Stomach (tissue), 4 donors: ENCODE measurements at regions not wholly inside any gene's neighbourhood (a gene's known extent, or its start where the extent isn't known, plus 50 kb on each side); places are given as distances from the start of the nearest gene placed in this dataset.

ENCODE experiments used
- EP300 ChIP-seq: sonication (generic); formaldehyde crosslinking; IDR thresholded peaks from one replicate; pipeline ENCODE4 v1.6.1; 2017; ENCODE audit warnings: antibody characterized with exemption
- POLR2A ChIP-seq, 4 donors: fragments of 450-650 bp; IDR thresholded peaks; one replicate each; pipeline ENCODE4 v1.6.1; 2016; ENCODE audit warnings: antibody characterized with exemption in 4 of 4, control low read depth in 2 of 4, mild to moderate bottlenecking in 1 of 4, moderate library complexity in 1 of 4
- POLR2AphosphoS5 ChIP-seq, 3 donors: sonication (generic); formaldehyde crosslinking; IDR thresholded peaks; one replicate each; pipeline ENCODE4 v1.6.1; 2016; ENCODE audit warnings: antibody characterized with exemption in 3 of 3
- TF ChIP-seq, protein P1 (sequence below), 7 experiments: fragments of 450-650 bp in 4 of 7; fragments of 200-600 bp in 3 of 7; sonication (generic) in 3 of 7; IDR thresholded peaks; one replicate each; pipeline ENCODE4 v1.5.1; 2016 to 2019; ENCODE audit warnings: antibody characterized with exemption in 7 of 7, control low read depth in 2 of 7, mild to moderate bottlenecking in 1 of 7

DNA sequence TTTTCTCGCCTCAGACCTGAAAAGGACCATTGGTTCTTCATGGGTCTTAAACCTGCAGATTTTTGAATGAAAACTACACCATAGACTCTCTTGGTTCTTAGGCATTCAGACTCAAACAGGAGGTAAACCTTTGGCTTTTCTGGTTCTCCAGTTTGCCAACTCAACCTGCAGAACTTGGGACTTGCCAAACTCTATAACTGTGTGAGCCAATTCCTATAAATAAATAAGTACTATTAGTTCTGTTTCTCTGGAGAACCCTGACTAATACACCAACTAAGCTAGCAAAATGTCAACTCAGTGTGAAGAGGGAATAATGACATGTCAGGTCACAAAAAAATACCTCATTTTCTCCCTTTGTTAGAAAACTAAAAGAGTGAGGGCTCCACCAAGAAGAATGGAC is 374.6 kb downstream of the RAB28 start:
- TF ChIP-seq, protein P1, sequence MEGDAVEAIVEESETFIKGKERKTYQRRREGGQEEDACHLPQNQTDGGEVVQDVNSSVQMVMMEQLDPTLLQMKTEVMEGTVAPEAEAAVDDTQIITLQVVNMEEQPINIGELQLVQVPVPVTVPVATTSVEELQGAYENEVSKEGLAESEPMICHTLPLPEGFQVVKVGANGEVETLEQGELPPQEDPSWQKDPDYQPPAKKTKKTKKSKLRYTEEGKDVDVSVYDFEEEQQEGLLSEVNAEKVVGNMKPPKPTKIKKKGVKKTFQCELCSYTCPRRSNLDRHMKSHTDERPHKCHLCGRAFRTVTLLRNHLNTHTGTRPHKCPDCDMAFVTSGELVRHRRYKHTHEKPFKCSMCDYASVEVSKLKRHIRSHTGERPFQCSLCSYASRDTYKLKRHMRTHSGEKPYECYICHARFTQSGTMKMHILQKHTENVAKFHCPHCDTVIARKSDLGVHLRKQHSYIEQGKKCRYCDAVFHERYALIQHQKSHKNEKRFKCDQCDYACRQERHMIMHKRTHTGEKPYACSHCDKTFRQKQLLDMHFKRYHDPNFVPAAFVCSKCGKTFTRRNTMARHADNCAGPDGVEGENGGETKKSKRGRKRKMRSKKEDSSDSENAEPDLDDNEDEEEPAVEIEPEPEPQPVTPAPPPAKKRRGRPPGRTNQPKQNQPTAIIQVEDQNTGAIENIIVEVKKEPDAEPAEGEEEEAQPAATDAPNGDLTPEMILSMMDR (IDR thresholded peaks at IDR 0.05) = no peak
- no peak for TF ChIP-seq POLR2A (IDR thresholded peaks at IDR 0.05)
- TF ChIP-seq POLR2AphosphoS5 (IDR thresholded peaks at IDR 0.05) = no peak
- no peak for TF ChIP-seq EP300
